GM20000 (cell line): ENCODE measurements at regions not wholly inside any gene's neighbourhood (a gene's known extent, or its start where the extent isn't known, plus 50 kb on each side); places are given as distances from the start of the nearest gene placed in this dataset.

Experiments
- DNase-seq: peaks from one replicate; pipeline ENCODE4 v3.0.0; 2012; ENCODE audit warnings: low spot score
- CTCF ChIP-seq: IDR thresholded peaks from 2 replicates; pipeline ENCODE4 v1.5.1; 2012; ENCODE audit warnings: mild to moderate bottlenecking, control low read depth; ENCODE audit errors: extremely low read depth, missing control alignments

GRCh38 chr2:139359818-139360217 lies 579.6 kb upstream of the NXPH2 start:
- DNase-seq, result no peak
- TF ChIP-seq CTCF, result no peak

- DNase-seq, result no peak
- TF ChIP-seq CTCF, result no peak
Observed at GRCh38 chr2:139357972-139358371, 577.8 kb upstream of the NXPH2 start.

DNA sequence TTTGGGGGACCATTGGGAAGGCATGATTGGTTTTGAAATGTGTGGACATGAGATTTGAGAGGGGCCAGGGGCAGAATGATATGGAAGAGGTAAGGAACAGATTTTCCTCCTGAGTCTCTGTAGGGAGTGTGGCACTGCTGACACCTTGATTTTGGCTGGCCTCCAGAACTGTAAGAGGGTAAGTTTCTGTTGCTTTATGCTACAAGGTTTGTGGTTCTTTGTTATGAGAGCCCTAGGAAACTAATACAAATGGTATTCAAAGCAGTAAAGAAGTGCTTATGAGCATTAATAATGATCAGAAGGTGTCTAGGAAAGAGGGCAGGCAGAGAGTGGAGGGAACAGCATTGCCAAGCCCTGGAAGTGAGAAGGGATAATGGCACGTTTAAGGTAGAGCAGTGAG lies 574.3 kb upstream of the NXPH2 start:
- no peak for TF ChIP-seq CTCF
- no peak for DNase-seq

DNA sequence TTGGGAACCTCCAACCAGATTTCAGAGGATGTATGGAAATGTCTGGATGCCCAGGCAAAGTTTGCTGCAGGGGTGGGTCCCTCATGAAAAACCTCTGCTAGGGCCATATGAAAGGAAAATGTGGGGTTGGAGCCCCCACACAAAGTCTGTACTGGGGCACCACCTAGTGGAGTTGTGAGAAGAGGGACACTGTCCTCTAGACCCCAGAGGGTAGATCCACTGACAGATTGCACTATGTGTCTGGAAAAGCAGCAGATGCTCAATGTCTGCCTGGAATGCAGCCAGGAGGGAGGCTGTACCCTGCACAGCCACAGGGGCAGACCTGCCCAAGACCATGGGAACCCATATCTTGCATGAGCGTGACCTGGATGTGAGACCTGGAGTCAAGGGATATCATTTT lies 573.7 kb upstream of the NXPH2 start:
- no peak for TF ChIP-seq CTCF
- no peak for DNase-seq

DNA sequence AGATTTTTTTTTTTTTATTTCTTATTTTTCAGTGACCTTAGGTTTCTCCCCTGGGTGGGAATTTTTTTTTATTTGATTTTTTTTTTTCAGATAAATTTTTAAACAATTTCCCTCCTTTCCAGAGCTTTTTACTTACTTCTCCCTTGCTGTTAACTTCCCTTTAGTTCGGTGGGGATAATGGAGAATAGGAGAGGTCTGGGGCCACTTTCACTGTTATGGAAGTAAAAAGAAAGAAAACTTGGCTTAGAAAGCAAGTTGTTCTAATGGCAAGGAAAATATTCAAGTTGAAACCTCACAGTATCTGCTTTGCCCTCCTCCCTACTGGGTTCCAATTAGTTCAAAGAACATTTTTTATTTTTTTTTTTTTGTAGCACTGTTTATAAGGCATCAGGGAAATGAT lies 537.1 kb upstream of the NXPH2 start:
- no peak for TF ChIP-seq CTCF
- no peak for DNase-seq

- DNase-seq, result no peak
- TF ChIP-seq CTCF, result no peak
Observed at GRCh38 chr2:139314059-139314458, 533.9 kb upstream of the NXPH2 start.

DNA sequence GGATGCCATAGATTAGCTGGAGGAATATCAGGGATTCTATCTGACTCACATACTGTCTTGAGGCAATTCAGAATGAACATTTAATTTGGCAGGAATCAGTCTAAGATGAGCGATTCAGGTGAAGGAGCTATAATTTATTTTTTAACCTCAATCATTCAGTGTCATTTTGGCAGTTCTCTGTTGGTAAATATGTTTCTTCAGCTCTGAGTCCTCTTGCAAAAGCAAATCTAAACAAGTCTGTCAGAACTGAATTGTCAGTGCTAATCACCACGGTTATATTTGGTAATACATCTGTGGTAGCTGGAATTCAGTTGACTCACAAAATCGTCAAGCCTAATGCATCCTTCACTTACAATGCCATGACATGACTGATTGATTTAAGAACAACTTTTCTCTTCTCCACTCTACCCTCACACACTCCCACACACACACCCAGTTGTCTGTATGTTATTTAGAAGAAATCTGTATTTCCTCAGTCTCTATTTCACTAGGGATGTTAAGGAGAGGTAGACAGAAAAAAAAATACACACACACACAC lies 516.6 kb upstream of the NXPH2 start:
- TF ChIP-seq CTCF, result no peak
- no peak for DNase-seq
